ENCODE measurements at regions not wholly inside any gene's neighbourhood (a gene's known extent, or its start where the extent isn't known, plus 50 kb on each side); places are given as distances from the start of the nearest gene placed in this dataset.
A peak's percentile ranks its signal among the peaks of the same experiment; 100 is the strongest.

GRCh38 chrY:14292382-14292781 is 231.9 kb upstream of the NLGN4Y start:
- Mint-ChIP-seq H3K4me3 (ENCODE audit: low read depth) (no peak overlapping the region), H3K36me3 (ENCODE audit: low read depth) (no peaks in the 10 kb centered on the region), H3K27me3 (ENCODE audit: low read depth) (no peaks in the 10 kb centered on the region), H3K27ac (no peak overlapping the region), H3K4me1 (ENCODE audit: low read depth) (no peaks in the 10 kb centered on the region), H3K9me3 (no peaks in the 10 kb centered on the region)
- intact Hi-C loops (cut with micrococcal nuclease) = no loop called here
- DNase-seq (ENCODE audit: low spot score) = no peak

GRCh38 chrY:14300775-14301174 is 223.6 kb upstream of the NLGN4Y start:
- no peak for DNase-seq (ENCODE audit: low spot score)
- Mint-ChIP-seq H3K27me3 (ENCODE audit: low read depth) (no peaks in the 10 kb centered on the region), H3K4me1 (ENCODE audit: low read depth) (peaks cover 16% of the 10 kb centered on the region), H3K36me3 (ENCODE audit: low read depth) (peaks cover 2% of the 10 kb centered on the region), H3K4me3 (ENCODE audit: low read depth) (no peak overlapping the region), H3K27ac (peak overlapping the region; percentile 28), H3K9me3 (no peaks in the 10 kb centered on the region)
- intact Hi-C loops (cut with micrococcal nuclease) = loop anchor here (2.0 kb wide), 1 partner anchor 44 kb away; no protein-coding TSS in a partner anchor

GRCh38 chrY:14301552-14301951 is 222.8 kb upstream of the NLGN4Y start:
- no peak for DNase-seq (ENCODE audit: low spot score)
- Mint-ChIP-seq H3K4me1 (ENCODE audit: low read depth) (peaks cover 16% of the 10 kb centered on the region), H3K9me3 (no peaks in the 10 kb centered on the region), H3K27ac (no peak overlapping the region), H3K27me3 (ENCODE audit: low read depth) (no peaks in the 10 kb centered on the region), H3K4me3 (ENCODE audit: low read depth) (no peak overlapping the region), H3K36me3 (ENCODE audit: low read depth) (peaks cover 2% of the 10 kb centered on the region)
- intact Hi-C loops (cut with micrococcal nuclease) = loop anchor here (2.0 kb wide), 1 partner anchor 43 kb away; no protein-coding TSS in a partner anchor

- intact Hi-C loops (cut with micrococcal nuclease) = loop anchor here (2.0 kb wide), 1 partner anchor 16 kb away; no protein-coding TSS in a partner anchor
- Mint-ChIP-seq H3K36me3 (ENCODE audit: low read depth) (no peaks in the 10 kb centered on the region), H3K9me3 (no peaks in the 10 kb centered on the region), H3K27me3 (ENCODE audit: low read depth) (no peaks in the 10 kb centered on the region), H3K4me3 (ENCODE audit: low read depth) (no peak overlapping the region), H3K4me1 (ENCODE audit: low read depth) (peaks cover 18% of the 10 kb centered on the region), H3K27ac (peak overlapping the region; percentile 46)
- no peak for DNase-seq (ENCODE audit: low spot score)
Measured at GRCh38 chrY:14328677-14329345, 195.5 kb upstream of the NLGN4Y start.

GRCh38 chrY:14330362-14330761 is 194.0 kb upstream of the NLGN4Y start:
- no peaks in the 10 kb centered on the region for H3K27me3 Mint-ChIP-seq (ENCODE audit: low read depth)
- peaks cover 18% of the 10 kb centered on the region for H3K4me1 Mint-ChIP-seq (ENCODE audit: low read depth)

GRCh38 chrY:14339524-14339923 is 184.8 kb upstream of the NLGN4Y start:
- Mint-ChIP-seq H3K9me3 (no peaks in the 10 kb centered on the region), H3K36me3 (ENCODE audit: low read depth) (no peaks in the 10 kb centered on the region), H3K4me1 (ENCODE audit: low read depth) (peaks cover 36% of the 10 kb centered on the region), H3K27me3 (ENCODE audit: low read depth) (no peaks in the 10 kb centered on the region), H3K4me3 (ENCODE audit: low read depth) (no peak overlapping the region), H3K27ac (no peak overlapping the region)
- no peak for DNase-seq (ENCODE audit: low spot score)
- intact Hi-C loops (cut with micrococcal nuclease) = no loop called here

More at GRCh38 chrY:14330362-14330761, 194.0 kb upstream of the NLGN4Y start:
- Mint-ChIP-seq H3K27ac (peak overlapping the region; percentile 12), H3K4me3 (ENCODE audit: low read depth) (no peak overlapping the region), H3K36me3 (ENCODE audit: low read depth) (no peaks in the 10 kb centered on the region), H3K9me3 (no peaks in the 10 kb centered on the region)
- intact Hi-C loops (cut with micrococcal nuclease) = no loop called here
- no peak for DNase-seq (ENCODE audit: low spot score)

GRCh38 chrY:14340459-14341143 is 183.7 kb upstream of the NLGN4Y start:
- no peaks in the 10 kb centered on the region for H3K27me3 Mint-ChIP-seq (ENCODE audit: low read depth)

GRCh38 chrY:14344648-14345333 is 179.5 kb upstream of the NLGN4Y start:
- Mint-ChIP-seq H3K27ac (peak overlapping the region; percentile 76), H3K4me1 (ENCODE audit: low read depth) (peaks cover 38% of the 10 kb centered on the region)
- intact Hi-C loops (cut with micrococcal nuclease) = loop anchor here (2.0 to 10.0 kb wide), 4 partner anchors 16 to 1200 kb away; no protein-coding TSS in a partner anchor

More at GRCh38 chrY:14340459-14341143, 183.7 kb upstream of the NLGN4Y start:
- Mint-ChIP-seq H3K27ac (peak overlapping the region; percentile 74), H3K36me3 (ENCODE audit: low read depth) (no peaks in the 10 kb centered on the region), H3K4me3 (ENCODE audit: low read depth) (peak overlapping the region; percentile 38), H3K4me1 (ENCODE audit: low read depth) (peaks cover 44% of the 10 kb centered on the region), H3K9me3 (no peaks in the 10 kb centered on the region)
- DNase-seq (ENCODE audit: low spot score) = peak; percentile 35
- intact Hi-C loops (cut with micrococcal nuclease) = loop anchor here (2.0 to 10.0 kb wide), 3 partner anchors 158 to 1196 kb away; partner anchors contain the start of gene TMSB4Y

GRCh38 chrY:14351590-14351989 is 172.7 kb upstream of the NLGN4Y start:
- no peak overlapping the region for H3K4me3 Mint-ChIP-seq (ENCODE audit: low read depth)
- peaks cover 8% of the 10 kb centered on the region for H3K9me3 Mint-ChIP-seq
- H3K4me1 Mint-ChIP-seq (ENCODE audit: low read depth) = peaks cover 4% of the 10 kb centered on the region
- no peaks in the 10 kb centered on the region for H3K27me3 Mint-ChIP-seq (ENCODE audit: low read depth)
- H3K27ac Mint-ChIP-seq = no peak overlapping the region
- DNase-seq (ENCODE audit: low spot score) = no peak
- intact Hi-C loops (cut with micrococcal nuclease) = no loop called here
- H3K36me3 Mint-ChIP-seq (ENCODE audit: low read depth) = peaks cover 2% of the 10 kb centered on the region

More at GRCh38 chrY:14344648-14345333, 179.5 kb upstream of the NLGN4Y start:
- H3K27me3 Mint-ChIP-seq (ENCODE audit: low read depth) = no peaks in the 10 kb centered on the region
- peaks cover 2% of the 10 kb centered on the region for H3K36me3 Mint-ChIP-seq (ENCODE audit: low read depth)
- no peaks in the 10 kb centered on the region for H3K9me3 Mint-ChIP-seq
- peak overlapping the region; percentile 49 for H3K4me3 Mint-ChIP-seq (ENCODE audit: low read depth)
- peak; percentile 27 for DNase-seq (ENCODE audit: low spot score)

GRCh38 chrY:14356154-14356553 is 168.2 kb upstream of the NLGN4Y start:
- Mint-ChIP-seq H3K27me3 (ENCODE audit: low read depth) (no peaks in the 10 kb centered on the region), H3K27ac (no peak overlapping the region), H3K4me3 (ENCODE audit: low read depth) (no peak overlapping the region), H3K4me1 (ENCODE audit: low read depth) (peaks cover 3% of the 10 kb centered on the region), H3K9me3 (peaks cover 15% of the 10 kb centered on the region), H3K36me3 (ENCODE audit: low read depth) (no peaks in the 10 kb centered on the region)
- DNase-seq (ENCODE audit: low spot score) = no peak
- intact Hi-C loops (cut with micrococcal nuclease) = no loop called here

GRCh38 chrY:14360748-14361500 is 163.4 kb upstream of the NLGN4Y start:
- no peak overlapping the region for H3K4me3 Mint-ChIP-seq (ENCODE audit: low read depth)
- H3K9me3 Mint-ChIP-seq = peaks cover 13% of the 10 kb centered on the region
- no peak for DNase-seq (ENCODE audit: low spot score)
- H3K4me1 Mint-ChIP-seq (ENCODE audit: low read depth) = peaks cover 3% of the 10 kb centered on the region
- H3K27me3 Mint-ChIP-seq (ENCODE audit: low read depth) = peaks cover 3% of the 10 kb centered on the region
- intact Hi-C loops (cut with micrococcal nuclease) = no loop called here
- no peak overlapping the region for H3K27ac Mint-ChIP-seq
- no peaks in the 10 kb centered on the region for H3K36me3 Mint-ChIP-seq (ENCODE audit: low read depth)

GRCh38 chrY:14373608-14374007 is 150.7 kb upstream of the NLGN4Y start:
- intact Hi-C loops (cut with micrococcal nuclease) = no loop called here
- DNase-seq (ENCODE audit: low spot score) = no peak
- Mint-ChIP-seq H3K9me3 (no peaks in the 10 kb centered on the region), H3K27me3 (ENCODE audit: low read depth) (no peaks in the 10 kb centered on the region), H3K36me3 (ENCODE audit: low read depth) (no peaks in the 10 kb centered on the region), H3K27ac (no peak overlapping the region), H3K4me1 (ENCODE audit: low read depth) (no peaks in the 10 kb centered on the region), H3K4me3 (ENCODE audit: low read depth) (no peak overlapping the region)

Data from activated T-helper 2 cell treated with anti-CD3 and anti-CD28 coated beads, Interferon-gamma antibody, Interleukin-2, Interleukin-4, amounts not matched to agents 10 μg/mL and 5 μg/mL and 100 μg/mL, durations not matched to agents 14 hours and 24 hours and 36 hours (primary cell).